Coronary artery (tissue), 2 donors: ENCODE measurements at regions not wholly inside any gene's neighbourhood (a gene's known extent, or its start where the extent isn't known, plus 50 kb on each side); places are given as distances from the start of the nearest gene placed in this dataset.
"Not testable (repeated sequence)": the region's sequence is repeated elsewhere in the genome, so short reads cannot be mapped to it uniquely, and the experiment has no call there.

Source experiments
- DNase-seq: peaks from one replicate; pipeline ENCODE4 v3.0.0-alpha.2; 2017; ENCODE audit warnings: low spot score
- H3K27ac ChIP-seq, 2 donors: fragments of 200-600 bp; sonication (generic); one replicate each; pipeline ENCODE4 v1.5.1; 2016 to 2019
- H3K4me3 ChIP-seq: fragments of 200-600 bp; sonication (generic); 2 replicates; pipeline ENCODE4 v1.5.1; 2016; ENCODE audit warnings: mild to moderate bottlenecking, moderate library complexity
- TF ChIP-seq, protein P1 (sequence below): fragments of 200-600 bp; sonication (generic); IDR thresholded peaks from one replicate; pipeline ENCODE4 v1.5.1; 2019; ENCODE audit warnings: antibody characterized with exemption

DNA sequence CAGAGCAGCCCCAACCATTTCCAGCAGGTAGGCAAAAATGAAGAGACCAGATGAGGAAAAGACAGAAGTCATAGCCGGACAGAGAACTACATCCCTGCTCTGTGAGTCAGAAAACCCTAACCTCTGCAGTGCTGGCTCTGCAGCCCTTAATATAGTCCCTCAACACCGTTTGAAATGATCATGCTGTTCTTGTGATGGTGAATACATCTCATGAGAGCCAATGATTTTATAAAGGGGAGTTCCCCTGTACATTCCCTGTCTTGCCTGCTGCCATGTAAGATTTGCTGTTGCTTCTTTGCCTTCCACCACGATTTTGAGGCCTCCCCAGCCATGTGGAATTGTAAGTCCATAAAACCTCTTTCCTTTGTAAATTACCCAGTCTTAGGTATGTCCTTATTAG is 216.8 kb upstream of the RFX3 start:
- Histone ChIP-seq H3K4me3 (no peak overlapping the region), H3K27ac (no peak overlapping the region)
- TF ChIP-seq, protein P1, sequence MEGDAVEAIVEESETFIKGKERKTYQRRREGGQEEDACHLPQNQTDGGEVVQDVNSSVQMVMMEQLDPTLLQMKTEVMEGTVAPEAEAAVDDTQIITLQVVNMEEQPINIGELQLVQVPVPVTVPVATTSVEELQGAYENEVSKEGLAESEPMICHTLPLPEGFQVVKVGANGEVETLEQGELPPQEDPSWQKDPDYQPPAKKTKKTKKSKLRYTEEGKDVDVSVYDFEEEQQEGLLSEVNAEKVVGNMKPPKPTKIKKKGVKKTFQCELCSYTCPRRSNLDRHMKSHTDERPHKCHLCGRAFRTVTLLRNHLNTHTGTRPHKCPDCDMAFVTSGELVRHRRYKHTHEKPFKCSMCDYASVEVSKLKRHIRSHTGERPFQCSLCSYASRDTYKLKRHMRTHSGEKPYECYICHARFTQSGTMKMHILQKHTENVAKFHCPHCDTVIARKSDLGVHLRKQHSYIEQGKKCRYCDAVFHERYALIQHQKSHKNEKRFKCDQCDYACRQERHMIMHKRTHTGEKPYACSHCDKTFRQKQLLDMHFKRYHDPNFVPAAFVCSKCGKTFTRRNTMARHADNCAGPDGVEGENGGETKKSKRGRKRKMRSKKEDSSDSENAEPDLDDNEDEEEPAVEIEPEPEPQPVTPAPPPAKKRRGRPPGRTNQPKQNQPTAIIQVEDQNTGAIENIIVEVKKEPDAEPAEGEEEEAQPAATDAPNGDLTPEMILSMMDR: no peak
- no peak for DNase-seq

DNA sequence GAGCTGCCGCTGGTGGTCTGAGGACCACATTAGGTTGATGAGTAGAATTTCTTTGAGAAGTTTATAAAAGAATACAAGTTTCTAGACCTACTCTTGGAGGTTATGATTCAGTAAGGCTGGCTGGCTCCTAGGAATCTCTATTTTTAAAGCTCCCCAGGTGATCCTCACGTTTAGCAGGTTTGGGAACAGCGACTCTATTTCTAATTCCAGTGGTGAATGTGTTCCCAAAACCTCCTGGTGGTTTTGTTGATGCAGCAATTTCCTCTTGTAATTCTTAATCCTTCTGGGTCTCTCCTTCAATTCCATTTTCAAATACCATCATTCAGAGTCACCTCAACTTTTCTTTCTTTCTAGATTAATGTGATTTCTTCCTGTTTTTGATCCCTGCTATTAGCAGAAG is 215.9 kb upstream of the RFX3 start:
- TF ChIP-seq, protein P1: no peak

DNA sequence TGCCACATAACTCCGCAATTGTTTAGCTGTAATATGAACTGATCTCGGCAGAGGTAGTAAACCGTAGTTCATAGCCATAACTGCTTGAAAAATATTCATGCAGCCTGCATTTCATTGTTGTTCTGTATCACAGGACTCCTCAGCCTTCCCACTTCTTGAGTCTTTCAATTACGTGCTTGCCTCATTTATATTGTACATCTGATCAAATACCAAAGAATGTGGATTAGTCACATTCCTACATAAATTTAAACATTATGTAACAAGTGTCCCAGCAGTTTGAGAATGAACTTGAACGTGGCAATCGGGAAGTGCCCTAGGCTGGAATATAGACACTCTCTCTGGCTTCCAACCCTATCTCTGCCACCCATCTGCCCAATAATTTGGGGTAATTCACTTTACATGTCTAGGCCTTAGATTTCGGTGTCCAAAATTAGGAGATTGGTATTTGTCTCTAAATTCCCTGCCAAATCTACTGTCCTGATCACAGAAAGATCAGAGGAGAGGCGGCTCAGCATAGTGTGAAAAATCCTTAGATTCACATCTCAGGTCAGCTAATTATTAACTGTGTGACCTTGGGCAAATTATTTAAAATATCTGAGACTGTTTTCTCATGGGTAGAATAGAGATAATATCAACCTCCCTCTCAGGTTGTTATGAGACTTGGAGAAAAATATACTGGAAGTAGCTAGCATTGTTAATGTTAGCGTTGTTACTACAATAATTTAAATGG is 215.1 kb upstream of the RFX3 start:
- TF ChIP-seq, protein P1: no peak
- Histone ChIP-seq H3K27ac (no peak overlapping the region), H3K4me3 (no peak overlapping the region)
- DNase-seq: no peak

More for the DNA sequence above, 215.9 kb upstream of the RFX3 start:
- H3K27ac ChIP-seq: no peak overlapping the region
- H3K4me3 ChIP-seq: no peak overlapping the region
- no peak for DNase-seq

DNA sequence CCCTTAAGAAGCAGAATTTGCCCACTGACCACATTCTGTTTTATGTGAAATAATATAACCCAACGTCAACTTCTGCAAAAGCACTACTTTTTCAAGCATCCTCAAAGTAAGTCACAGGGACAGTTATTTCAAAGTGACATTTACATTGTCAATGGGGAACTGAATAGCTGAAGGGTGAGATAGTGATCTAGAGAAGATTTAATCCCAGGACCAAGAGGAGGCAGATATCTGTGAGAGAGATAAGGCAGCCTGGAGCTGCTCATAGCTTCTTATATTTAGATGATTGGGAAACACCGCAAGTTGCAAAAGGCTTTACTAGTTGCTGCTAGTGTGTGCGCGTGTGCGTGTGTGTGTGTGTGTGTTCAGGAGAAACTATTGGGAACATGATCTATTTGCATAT is 210.4 kb upstream of the RFX3 start:
- no peak for DNase-seq
- H3K27ac ChIP-seq: no peak overlapping the region
- H3K4me3 ChIP-seq: no peak overlapping the region
- TF ChIP-seq, protein P1: no peak

DNA sequence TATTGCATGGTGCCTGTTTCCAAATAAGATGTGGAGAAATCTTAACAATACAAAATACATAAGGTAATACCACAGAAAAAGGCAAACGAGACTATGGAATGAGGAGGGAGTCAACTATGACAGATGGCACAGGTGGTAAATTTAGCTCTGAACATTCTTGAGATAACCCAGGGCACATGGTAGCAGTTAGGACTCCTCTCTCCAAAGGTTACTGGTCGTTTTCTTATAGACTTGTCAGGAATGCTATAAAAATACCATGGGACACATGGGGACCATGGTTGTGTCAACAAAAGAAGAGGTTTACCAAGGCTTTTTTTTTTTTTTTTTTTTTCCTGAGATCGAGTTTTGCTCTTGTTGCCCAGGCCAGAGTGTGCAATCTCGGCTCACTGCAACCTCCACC is 209.4 kb upstream of the RFX3 start:
- TF ChIP-seq, protein P1: no peak
- Histone ChIP-seq H3K4me3 (no peak overlapping the region), H3K27ac (no peak overlapping the region)
- DNase-seq: no peak

DNA sequence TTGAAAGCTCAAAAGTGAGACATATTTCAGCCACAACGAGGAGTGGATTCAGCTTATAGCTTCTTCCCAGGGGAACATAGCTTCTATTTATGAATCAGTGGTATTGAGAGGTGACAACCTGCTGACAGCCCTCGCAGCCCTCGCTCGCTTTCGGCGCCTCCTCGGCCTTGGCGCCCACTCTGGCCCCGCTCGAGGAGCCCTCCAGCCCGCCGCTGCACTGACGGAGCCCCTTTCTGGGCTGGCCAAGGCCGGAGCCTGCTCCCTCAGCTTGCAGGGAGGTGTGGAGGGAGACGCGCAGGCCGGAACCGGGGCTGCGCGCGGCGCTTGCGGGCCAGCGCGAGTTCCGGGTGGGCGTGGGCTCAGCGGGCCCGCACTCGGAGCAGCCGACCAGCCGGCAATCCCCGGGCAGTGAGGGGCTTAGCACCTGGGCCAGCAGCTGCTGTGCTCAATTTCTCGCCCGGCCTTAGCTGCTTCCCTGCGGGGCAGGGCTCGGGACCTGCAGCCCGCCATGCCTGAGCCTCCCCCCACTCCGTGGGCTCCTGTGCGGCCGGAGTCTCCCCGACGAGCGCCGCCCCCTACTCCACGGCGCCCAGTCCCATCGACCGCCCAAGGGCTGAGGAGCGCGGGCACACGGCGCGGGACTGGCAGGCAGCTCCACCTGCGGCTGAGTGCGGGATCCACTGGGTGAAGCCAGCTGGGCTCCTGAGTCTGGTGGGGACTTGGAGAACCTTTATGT is 207.9 kb upstream of the RFX3 start:
- H3K27ac ChIP-seq, H3K4me3 ChIP-seq, DNase-seq: not testable (repeated sequence)

DNA sequence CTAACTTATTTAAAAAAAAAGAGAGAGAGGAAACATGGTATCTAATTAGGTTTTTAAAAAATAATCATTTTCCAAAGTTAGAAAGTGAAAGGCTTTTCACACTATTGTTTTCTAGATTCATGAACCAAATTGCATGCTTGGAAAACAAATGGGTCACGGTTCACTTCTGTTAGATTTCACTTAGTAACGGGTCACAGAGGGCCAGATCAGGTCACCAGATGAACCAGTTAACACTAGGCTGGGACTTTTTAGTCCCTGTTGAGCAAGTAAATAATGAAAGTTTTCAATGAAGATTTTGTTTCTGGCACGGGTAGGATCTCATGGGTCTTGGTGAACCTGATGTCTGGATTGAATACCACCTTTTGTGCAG is 207.2 kb upstream of the RFX3 start:
- Histone ChIP-seq H3K27ac (no peak overlapping the region), H3K4me3 (no peak overlapping the region)
- DNase-seq: no peak
- TF ChIP-seq, protein P1: no peak
